GM19240 (cell line): ENCODE measurements at regions not wholly inside any gene's neighbourhood (a gene's known extent, or its start where the extent isn't known, plus 50 kb on each side); places are given as distances from the start of the nearest gene placed in this dataset.

ENCODE experiments used
- DNase-seq: peaks from one replicate; pipeline ENCODE4 v3.0.0; 2011; ENCODE audit warnings: low spot score; ENCODE audit not compliant: insufficient read length

DNA sequence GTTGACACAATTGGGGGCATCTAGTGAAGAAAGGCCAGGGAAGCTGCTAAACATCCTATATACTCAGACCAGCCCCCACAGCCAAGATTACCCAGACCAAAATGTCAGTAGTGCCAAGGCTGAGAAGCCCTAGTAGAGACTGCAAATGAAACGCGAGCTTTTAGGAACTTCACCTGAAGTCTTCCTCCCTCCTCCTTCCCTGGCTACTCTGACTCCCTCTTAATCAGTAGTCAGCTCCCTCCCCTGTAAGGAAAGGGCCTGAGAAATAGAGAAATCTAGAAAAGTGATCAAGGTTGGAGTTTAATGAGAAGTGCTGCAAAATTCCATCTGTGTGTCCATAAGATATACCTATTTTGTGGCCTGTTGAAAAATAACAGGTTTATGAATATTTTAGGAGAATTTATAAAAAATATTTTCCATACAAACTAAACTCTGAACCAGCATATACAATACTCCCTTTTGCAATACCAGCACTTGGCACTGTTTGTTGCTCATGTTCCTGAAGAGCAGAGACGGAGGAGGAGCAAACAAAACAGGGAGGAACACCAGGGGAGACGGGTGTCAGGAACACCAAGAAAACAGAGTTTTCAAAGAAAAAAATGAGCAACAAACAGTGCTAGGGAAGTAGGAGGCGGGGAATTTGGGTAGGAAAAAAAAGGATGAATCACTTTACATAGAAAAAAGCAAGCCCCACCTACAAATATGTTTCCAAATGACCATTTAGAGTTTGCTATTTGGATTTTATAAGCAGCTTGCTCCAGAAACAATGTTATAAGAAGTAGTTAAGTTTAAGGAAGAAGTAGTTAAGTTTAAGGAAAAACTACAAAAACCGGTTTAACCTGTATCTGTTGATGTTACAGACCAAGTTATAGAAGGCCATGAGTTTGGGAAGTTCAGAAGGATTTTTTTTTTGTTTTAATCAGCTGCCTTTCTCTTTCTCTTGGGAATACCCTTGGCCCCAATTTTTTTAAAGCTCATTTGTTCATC, 282.1 kb upstream of the GRIP1 start:
- DNase-seq, result no peak

GRCh38 chr12:66962290-66962689, 283.4 kb upstream of the GRIP1 start:
- DNase-seq, result no peak

GRCh38 chr12:66963901-66964300, 285.0 kb upstream of the GRIP1 start:
- DNase-seq, result no peak

DNA sequence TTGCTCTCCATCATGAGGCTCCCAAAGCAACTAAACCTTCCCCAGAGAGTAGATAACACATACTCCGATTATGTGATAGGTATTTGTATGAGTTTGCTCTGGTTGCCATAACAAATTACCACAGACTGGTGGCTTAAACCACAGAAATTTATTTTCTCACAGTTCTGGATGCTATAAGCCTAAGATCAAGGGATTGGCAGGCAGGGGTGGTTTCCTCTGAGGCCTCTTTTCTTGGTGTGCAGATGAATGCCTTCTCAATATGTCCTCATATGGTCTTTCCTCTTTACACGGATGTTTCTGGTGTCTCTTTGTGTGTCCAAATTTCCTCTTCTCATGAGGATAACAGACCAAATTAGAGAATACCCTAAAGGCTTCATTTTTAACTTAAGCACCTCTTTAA, 285.8 kb upstream of the GRIP1 start:
- DNase-seq, result no peak

- no peak for DNase-seq
Observed at GRCh38 chr12:66965621-66966020, 286.7 kb upstream of the GRIP1 start.

DNA sequence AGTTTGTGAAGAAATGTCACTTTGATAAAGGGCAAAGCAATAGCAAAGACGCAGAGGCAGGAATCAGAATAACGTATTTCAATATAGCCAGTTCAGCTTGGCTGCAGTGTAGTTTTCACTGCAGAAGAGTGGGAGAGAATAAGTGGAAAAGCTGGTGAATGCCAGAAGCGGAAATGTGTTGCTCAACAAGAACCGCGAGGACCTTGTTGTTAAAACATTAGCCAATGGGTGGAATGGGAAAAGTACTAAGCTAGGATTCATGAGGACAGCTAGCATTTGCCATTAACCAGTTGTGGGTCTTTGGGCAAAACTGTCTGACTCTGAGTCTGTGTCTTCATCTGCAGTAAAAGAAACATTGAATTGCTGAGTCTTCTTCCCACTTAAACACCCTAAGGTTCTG, 292.9 kb upstream of the GRIP1 start:
- DNase-seq, result no peak

GRCh38 chr12:66976526-66976925, 292.6 kb upstream of the CAND1 start:
- no peak for DNase-seq

- no peak for DNase-seq
Observed at GRCh38 chr12:66978802-66979201, 290.4 kb upstream of the CAND1 start.

GRCh38 chr12:66979251-66979650, 289.9 kb upstream of the CAND1 start:
- no peak for DNase-seq

GRCh38 chr12:66984077-66984476, 285.1 kb upstream of the CAND1 start:
- DNase-seq, result no peak

DNA sequence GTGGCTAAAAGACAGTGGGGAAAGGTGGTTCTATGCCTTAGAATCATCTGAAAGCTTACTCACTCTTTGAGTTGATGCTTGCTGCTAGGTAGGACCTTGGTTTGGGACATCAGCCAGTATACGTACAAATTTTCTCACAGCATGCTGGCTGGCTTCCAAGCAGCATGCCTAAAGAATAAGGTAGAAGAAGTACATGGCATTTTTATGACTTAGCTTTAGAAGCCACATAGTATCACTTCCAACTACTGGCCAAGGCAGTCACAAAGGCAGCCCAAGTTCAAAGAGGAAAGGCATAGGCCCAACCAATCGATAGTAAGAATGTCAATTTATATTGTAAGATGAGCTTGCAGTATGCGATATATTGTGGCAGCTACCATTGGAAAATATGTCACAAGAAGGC, 284.2 kb upstream of the CAND1 start:
- no peak for DNase-seq

DNA sequence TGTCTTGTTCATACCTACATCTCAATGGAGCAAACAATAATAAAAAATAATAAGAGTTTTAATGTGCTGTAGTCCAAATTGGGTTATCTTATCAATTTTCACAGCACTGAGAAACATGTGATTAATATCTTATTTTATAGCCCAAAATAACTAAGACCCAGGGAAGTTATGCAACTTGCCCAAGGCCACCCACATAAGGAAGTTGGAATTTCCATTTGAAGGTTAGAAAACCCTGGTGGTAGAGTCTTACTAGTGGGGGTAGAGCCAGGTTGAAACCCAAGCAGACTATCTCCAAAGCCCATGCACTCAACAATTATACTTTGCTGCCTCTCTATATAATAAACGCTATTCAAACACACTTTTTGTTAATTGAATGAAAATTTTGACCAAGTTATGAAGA, 270.0 kb upstream of the CAND1 start:
- no peak for DNase-seq

- no peak for DNase-seq
Observed at GRCh38 chr12:67001251-67001650, 267.9 kb upstream of the CAND1 start.

DNA sequence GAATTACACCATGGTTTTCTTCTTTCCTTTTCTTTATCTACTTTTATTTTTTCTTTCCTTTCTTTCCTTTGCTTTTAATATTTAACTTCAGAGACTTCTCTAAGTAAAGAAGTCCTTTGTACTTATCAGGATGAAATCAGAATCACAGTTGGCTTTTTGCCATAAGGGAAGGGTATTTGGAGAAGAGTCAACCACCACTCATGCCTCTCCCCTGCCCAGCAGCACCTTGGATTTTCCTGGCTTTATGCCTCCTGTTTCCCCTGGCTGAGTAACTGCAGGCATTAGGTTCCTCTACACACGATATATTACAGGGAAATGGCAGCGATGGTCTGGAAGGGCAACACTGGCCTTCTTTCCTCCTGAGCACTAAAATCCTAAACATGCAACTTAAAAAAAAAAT, 266.4 kb upstream of the CAND1 start:
- no peak for DNase-seq

GRCh38 chr12:67006610-67007009, 262.5 kb upstream of the CAND1 start:
- DNase-seq, result no peak

GRCh38 chr12:67014642-67015041, 254.5 kb upstream of the CAND1 start:
- DNase-seq, result no peak

DNA sequence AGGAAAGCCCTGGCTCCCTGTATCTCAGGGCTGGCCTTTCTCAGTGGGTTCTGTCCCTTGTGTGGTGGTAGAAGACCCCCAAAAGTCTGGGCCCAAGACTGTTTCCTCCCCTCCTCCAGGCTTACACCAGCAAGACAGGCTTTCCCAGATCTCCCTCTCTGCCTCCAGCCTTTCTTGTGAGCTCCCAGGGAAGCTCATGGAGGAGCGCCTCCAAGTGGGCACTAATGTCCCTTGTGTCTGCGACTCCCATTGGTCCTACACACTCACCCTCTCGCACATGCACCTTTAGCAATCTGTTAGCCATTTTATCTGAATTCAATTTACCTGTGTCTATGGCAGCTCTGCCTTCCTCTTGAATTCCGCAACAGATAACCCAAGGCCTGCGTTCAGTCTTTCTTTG, 251.1 kb upstream of the CAND1 start:
- DNase-seq, result no peak

DNA sequence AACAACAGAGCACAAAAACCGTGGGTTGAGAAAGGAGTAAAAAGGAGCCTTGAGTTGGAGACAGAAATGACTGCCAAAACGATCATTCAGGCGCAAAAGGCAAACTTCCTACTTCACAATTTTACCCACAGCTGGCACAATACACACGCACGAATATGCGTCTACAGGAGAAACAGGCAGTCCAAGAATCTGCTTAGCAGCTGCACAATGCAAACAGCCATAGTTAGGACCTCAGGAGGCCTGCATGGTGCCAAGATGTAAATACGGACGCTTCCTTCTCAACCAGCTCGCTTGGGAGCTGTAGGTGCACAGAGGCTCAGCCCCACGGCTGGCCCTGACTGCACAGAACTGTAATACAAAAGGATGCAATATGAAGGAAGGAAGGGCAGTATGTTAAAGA, 250.1 kb upstream of the CAND1 start:
- DNase-seq, result no peak

GRCh38 chr12:67025543-67026114, 243.5 kb upstream of the CAND1 start:
- DNase-seq, result peak; percentile 42

GRCh38 chr12:67026487-67027246, 242.5 kb upstream of the CAND1 start:
- no peak for DNase-seq

GRCh38 chr12:67028529-67028928, 240.6 kb upstream of the CAND1 start:
- DNase-seq, result no peak
